SU-DHL-6 (cell line): ENCODE measurements at regions not wholly inside any gene's neighbourhood (a gene's known extent, or its start where the extent isn't known, plus 50 kb on each side); places are given as distances from the start of the nearest gene placed in this dataset.

Experiments
- EZH2phosphoT487 ChIP-seq: fragments of 200-600 bp; sonication (generic), shearing (Covaris generic); conservative IDR thresholded peaks from 2 replicates; pipeline ENCODE4 v1.6.1; 2018; ENCODE audit warnings: mild to moderate bottlenecking, antibody characterized with exemption, low read length, moderate library complexity, mixed read lengths
- TF ChIP-seq, protein P1 (sequence below): fragments of 200-600 bp; sonication (generic); IDR thresholded peaks from one replicate; pipeline ENCODE4 v1.5.1; 2017; ENCODE audit warnings: antibody characterized with exemption, mild to moderate bottlenecking, low read length, moderate library complexity; ENCODE audit not compliant: insufficient read depth, poor library complexity, severe bottlenecking

DNA sequence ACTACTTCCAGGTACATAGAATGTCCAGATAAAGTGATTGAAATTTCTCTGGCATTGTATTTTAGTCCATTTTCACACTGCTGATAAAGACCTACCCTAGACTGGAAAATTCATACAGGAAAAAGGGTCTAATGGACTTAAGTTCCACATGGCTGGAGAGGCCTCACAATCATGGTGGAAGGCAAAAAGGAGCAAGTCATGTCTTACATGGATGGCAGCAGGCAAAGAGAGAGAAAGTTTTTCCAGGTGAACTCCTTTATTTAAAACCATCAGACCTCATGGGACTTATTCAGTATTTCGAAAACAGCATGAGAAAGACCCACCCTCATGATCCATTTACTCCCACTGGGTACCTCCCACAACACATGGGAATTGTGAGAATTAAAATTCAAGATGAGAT, 1359.7 kb upstream of the RAG2 start:
- TF ChIP-seq, protein P1, sequence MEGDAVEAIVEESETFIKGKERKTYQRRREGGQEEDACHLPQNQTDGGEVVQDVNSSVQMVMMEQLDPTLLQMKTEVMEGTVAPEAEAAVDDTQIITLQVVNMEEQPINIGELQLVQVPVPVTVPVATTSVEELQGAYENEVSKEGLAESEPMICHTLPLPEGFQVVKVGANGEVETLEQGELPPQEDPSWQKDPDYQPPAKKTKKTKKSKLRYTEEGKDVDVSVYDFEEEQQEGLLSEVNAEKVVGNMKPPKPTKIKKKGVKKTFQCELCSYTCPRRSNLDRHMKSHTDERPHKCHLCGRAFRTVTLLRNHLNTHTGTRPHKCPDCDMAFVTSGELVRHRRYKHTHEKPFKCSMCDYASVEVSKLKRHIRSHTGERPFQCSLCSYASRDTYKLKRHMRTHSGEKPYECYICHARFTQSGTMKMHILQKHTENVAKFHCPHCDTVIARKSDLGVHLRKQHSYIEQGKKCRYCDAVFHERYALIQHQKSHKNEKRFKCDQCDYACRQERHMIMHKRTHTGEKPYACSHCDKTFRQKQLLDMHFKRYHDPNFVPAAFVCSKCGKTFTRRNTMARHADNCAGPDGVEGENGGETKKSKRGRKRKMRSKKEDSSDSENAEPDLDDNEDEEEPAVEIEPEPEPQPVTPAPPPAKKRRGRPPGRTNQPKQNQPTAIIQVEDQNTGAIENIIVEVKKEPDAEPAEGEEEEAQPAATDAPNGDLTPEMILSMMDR, result no peak
- no peak for TF ChIP-seq EZH2phosphoT487
